ENCODE measurements at regions not wholly inside any gene's neighbourhood (a gene's known extent, or its start where the extent isn't known, plus 50 kb on each side); places are given as distances from the start of the nearest gene placed in this dataset.
"Not testable (repeated sequence)": the region's sequence is repeated elsewhere in the genome, so short reads cannot be mapped to it uniquely, and the experiment has no call there.

DNA sequence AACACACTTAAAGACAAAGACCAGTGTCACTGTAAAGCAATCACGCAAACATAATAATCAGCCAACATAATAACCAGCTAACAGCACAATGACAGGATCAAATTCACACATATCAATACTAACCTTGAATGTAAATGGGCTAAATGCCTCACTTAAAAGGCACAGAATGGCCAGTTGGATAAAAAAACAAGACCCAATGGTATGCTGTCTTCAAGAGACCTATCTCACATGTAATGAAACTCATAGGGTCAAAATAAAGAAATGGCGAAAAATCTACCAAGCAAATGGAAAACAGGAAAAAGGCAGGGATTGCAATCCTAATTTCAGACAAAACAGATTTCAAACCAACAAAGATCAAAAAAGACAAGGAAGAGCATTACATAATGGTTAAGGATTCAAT is 78.2 kb upstream of the RAB12 start:
- not testable (repeated sequence) for DNase-seq (ENCODE audit: low read depth in 3 of 3, low spot score in 2 of 3)

GRCh38 chr18:8536231-8536630 is 73.0 kb upstream of the RAB12 start:
- no peak for DNase-seq (ENCODE audit: low read depth in 3 of 3, low spot score in 2 of 3)

DNA sequence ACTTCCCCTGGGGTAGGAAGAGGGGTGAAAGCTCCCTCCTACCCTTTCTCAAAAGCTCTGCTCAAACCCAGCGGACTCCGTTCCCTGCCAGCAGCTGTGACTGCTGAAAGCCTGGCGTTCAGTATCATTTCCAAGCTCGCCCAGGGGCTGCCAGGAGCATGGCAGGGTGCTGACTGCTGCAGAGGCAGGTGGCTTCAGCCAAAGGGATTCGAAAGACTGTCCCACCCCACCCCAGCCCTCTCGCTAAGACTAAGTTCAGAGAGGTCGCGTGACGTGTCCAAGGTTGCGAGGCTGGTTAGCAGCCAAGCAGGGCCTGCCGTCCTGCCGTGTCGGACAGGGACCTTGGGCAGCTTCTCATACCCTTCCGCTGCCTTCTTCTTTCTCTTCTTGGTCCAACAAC is 72.3 kb upstream of the RAB12 start:
- no peak for DNase-seq (ENCODE audit: low read depth in 3 of 3, low spot score in 2 of 3)

DNA sequence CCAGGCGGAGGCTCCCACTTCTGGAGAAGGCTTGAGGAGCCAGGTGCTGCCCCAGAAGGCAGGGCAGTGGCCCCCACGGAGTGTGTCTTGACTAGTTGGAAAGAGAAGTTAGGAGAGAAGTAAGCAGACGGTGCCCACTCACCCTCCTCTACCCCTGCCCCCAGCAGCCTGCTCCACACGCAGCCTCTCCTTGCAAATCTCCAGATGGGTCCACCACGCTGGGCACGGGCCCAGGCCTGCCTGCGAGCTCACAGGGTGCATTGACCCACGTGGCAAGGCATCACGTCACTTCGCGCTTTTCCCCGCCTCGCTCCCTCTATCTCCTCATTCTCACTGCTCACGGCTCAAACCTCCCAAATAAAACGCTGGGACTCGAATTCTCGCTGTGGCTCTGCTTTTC is 71.8 kb upstream of the RAB12 start:
- no peak for DNase-seq (ENCODE audit: low read depth in 3 of 3, low spot score in 2 of 3)

DNA sequence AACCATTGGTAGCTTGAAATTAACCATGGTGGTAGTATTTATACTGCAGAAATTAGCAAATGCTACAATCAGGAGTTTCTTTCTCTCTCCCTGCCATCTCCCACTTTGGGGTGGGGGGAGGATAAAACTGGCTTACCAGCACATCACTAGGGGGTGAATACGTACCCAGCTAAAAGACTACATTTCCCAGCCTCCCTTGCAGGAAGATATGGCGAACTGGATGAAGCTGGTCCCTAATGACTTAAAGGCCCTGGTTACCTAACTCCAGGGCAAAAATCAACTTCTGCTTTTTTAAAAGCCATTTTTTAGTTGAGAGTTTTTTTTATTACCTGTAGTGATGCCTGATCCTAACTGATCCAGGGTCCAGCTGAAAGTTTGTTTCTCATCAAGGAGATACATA is 70.3 kb upstream of the RAB12 start:
- DNase-seq (ENCODE audit: low read depth in 3 of 3, low spot score in 2 of 3), result no peak

DNA sequence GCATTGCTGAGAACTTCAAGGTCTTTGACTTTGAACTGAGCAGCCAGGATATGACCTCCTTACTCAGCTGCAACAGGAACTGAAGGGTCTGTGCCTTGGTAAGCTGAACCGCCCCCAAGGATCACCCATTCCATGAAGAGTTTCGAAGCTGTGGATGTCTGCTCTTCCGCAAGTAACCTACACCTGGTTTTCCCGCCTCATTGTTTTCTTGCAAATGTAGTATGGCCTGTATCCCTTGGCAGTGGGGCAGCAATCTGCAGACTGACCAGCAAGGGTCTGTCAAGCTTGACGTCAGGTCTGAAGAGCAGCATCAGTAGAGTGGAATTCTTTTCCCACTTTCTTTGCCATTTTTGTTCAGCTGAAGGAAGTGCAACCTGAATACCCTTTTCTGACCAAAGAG is 62.6 kb upstream of the RAB12 start:
- DNase-seq (ENCODE audit: low read depth in 3 of 3, low spot score in 2 of 3), result no peak

GRCh38 chr18:8548186-8548585 is 61.1 kb upstream of the RAB12 start:
- no peak for DNase-seq (ENCODE audit: low read depth in 3 of 3, low spot score in 2 of 3)

GRCh38 chr18:8549254-8549757 is 59.9 kb upstream of the RAB12 start:
- DNase-seq (ENCODE audit: low read depth in 3 of 3, low spot score in 2 of 3), result no peak

DNA sequence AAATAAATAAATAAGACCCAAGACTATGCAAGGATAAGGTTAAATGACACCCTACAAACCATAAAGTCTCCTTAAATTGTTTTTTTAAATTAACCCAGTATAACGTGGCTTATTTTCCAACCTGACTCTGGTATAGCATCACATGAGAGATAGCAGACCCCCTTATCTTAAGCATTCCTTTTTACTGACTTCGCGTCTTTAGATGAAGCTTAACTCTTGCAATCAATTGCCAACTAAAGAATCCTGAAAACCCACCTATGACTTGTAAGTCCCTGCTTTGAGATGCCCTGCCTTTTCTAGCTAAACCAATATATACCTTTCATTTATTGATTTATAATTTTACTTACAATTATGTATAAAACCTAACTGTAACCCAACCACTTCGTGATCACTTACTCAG is 57.1 kb upstream of the RAB12 start:
- no peak for DNase-seq (ENCODE audit: low read depth in 3 of 3, low spot score in 2 of 3)

- no peak for DNase-seq (ENCODE audit: low read depth in 3 of 3, low spot score in 2 of 3)
These were observed 54.9 kb upstream of the RAB12 start for GRCh38 chr18:8554354-8554753.

DNA sequence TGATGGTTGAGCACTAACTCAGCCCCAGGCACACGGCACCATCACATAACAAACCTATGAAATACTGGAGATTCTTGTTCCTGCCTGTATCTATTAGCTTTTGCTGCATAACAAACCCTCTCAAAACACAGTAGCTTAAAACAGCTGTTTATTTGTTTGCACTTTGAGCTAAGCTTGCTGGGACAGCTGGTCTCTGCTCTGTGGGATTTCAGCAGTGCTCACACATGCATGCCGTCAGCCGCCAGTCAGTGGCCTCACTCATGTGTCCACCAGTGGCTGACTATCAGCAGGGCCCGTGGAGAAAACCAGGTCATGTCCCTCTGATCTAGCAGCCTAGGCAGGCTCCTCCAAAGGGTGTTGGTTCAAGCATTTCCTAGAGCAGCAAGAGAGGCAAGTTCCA is 52.8 kb upstream of the RAB12 start:
- no peak for DNase-seq (ENCODE audit: low read depth in 3 of 3, low spot score in 2 of 3)
